GM23338 (cell line): ENCODE measurements at regions not wholly inside any gene's neighbourhood (a gene's known extent, or its start where the extent isn't known, plus 50 kb on each side); places are given as distances from the start of the nearest gene placed in this dataset.

Experiments used
- CREB1 ChIP-seq: fragments of 250-450 bp; sonication (Bioruptor Pico); IDR thresholded peaks from 2 replicates; pipeline ENCODE4 v1.5.0; 2020; ENCODE audit warnings: low read depth, mild to moderate bottlenecking, moderate library complexity
- CTCF ChIP-seq, 2 experiments: fragments of 200-600 bp in 1 of 2; sonication (generic) in 1 of 2; conservative IDR thresholded peaks; 2 replicates each; pipeline versions ENCODE4 v1.5.1 to v1.6.1; 2016 to 2017; ENCODE audit warnings: antibody characterized with exemption in 2 of 2, low read depth in 2 of 2, mild to moderate bottlenecking in 2 of 2, moderate library complexity in 1 of 2
- EZH2 ChIP-seq: fragments of 200-600 bp; sonication (generic); IDR thresholded peaks from one replicate; pipeline ENCODE4 v1.8.0; 2017; ENCODE audit warnings: antibody characterized with exemption, mild to moderate bottlenecking, low read depth; ENCODE audit not compliant: unreplicated experiment
- POLR2AphosphoS5 ChIP-seq: IDR thresholded peaks from 2 replicates; pipeline ENCODE4 v1.6.1; 2016; ENCODE audit warnings: antibody characterized with exemption, low read depth
- STAT1 ChIP-seq: IDR thresholded peaks from one replicate; pipeline ENCODE4 v1.6.1; 2016; ENCODE audit warnings: antibody characterized with exemption; ENCODE audit not compliant: unreplicated experiment
- ZNF114 ChIP-seq: fragments of 250-450 bp; sonication (Bioruptor Pico); IDR thresholded peaks from 2 replicates; pipeline ENCODE4 v1.5.0; 2020; ENCODE audit warnings: mild to moderate bottlenecking, moderate library complexity
- TF ChIP-seq, protein P1 (sequence below): IDR thresholded peaks from one replicate; pipeline ENCODE4 v1.6.1; 2018; ENCODE audit warnings: antibody characterized with exemption; ENCODE audit not compliant: unreplicated experiment

- no peak for TF ChIP-seq CTCF (conservative IDR thresholded peaks at IDR 0.05; ENCODE audit: low read depth in 2 of 2)
- TF ChIP-seq, protein P1, sequence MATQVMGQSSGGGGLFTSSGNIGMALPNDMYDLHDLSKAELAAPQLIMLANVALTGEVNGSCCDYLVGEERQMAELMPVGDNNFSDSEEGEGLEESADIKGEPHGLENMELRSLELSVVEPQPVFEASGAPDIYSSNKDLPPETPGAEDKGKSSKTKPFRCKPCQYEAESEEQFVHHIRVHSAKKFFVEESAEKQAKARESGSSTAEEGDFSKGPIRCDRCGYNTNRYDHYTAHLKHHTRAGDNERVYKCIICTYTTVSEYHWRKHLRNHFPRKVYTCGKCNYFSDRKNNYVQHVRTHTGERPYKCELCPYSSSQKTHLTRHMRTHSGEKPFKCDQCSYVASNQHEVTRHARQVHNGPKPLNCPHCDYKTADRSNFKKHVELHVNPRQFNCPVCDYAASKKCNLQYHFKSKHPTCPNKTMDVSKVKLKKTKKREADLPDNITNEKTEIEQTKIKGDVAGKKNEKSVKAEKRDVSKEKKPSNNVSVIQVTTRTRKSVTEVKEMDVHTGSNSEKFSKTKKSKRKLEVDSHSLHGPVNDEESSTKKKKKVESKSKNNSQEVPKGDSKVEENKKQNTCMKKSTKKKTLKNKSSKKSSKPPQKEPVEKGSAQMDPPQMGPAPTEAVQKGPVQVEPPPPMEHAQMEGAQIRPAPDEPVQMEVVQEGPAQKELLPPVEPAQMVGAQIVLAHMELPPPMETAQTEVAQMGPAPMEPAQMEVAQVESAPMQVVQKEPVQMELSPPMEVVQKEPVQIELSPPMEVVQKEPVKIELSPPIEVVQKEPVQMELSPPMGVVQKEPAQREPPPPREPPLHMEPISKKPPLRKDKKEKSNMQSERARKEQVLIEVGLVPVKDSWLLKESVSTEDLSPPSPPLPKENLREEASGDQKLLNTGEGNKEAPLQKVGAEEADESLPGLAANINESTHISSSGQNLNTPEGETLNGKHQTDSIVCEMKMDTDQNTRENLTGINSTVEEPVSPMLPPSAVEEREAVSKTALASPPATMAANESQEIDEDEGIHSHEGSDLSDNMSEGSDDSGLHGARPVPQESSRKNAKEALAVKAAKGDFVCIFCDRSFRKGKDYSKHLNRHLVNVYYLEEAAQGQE: no peak
- TF ChIP-seq CREB1: no peak
- no peak for TF ChIP-seq EZH2
- TF ChIP-seq POLR2AphosphoS5: no peak
- no peak for TF ChIP-seq STAT1
- no peak for TF ChIP-seq ZNF114
These were observed 53.6 kb upstream of the AGR3 start for GRCh38 chr7:16935341-16935735.
